ENCODE measurements at regions not wholly inside any gene's neighbourhood (a gene's known extent, or its start where the extent isn't known, plus 50 kb on each side); places are given as distances from the start of the nearest gene placed in this dataset.

- DNase-seq (no peak), ATAC-seq (no peak)
- Histone ChIP-seq H3K4me1 (no peaks in the 10 kb centered on the region), H3K9me3 (no peaks in the 10 kb centered on the region), H3K27me3 (no peaks in the 10 kb centered on the region), H3K27ac (no peak overlapping the region), H3K36me3 (no peaks in the 10 kb centered on the region), H3K4me3 (no peak overlapping the region)
- no peak for TF ChIP-seq POLR2A (IDR thresholded peaks at IDR 0.05)
- no peak for TF ChIP-seq CTCF (IDR thresholded peaks at IDR 0.05)
- 0 to 74% (median 39%) methylated on average over 1 of the region's 1 CpG for WGBS, 4 donors
- intact Hi-C loops (cut with DNase I) = no loop called here
Measured at GRCh38 chr4:74583089-74583700, 138.3 kb downstream of the AREG start.

- no peaks in the 10 kb centered on the region for H3K36me3 ChIP-seq
- H3K4me1 ChIP-seq = no peaks in the 10 kb centered on the region
- H3K27me3 ChIP-seq = no peaks in the 10 kb centered on the region
- no peak overlapping the region for H3K27ac ChIP-seq
- TF ChIP-seq POLR2A (IDR thresholded peaks at IDR 0.05) (no peak), CTCF (IDR thresholded peaks at IDR 0.05) (no peak)
- no peaks in the 10 kb centered on the region for H3K9me3 ChIP-seq
- no peak overlapping the region for H3K4me3 ChIP-seq
- intact Hi-C loops (cut with DNase I) = no loop called here
- DNase-seq (no peak), ATAC-seq (no peak)
Measured at GRCh38 chr4:74583757-74584156, 138.8 kb downstream of the AREG start.

GRCh38 chr4:74588350-74588749 lies 143.4 kb downstream of the AREG start:
- WGBS, 4 donors = 88 to 95% (median 94%) methylated on average over 5 of the region's 5 CpGs
- H3K9me3 ChIP-seq = no peaks in the 10 kb centered on the region
- no peak overlapping the region for H3K27ac ChIP-seq
- H3K36me3 ChIP-seq = no peaks in the 10 kb centered on the region
- H3K27me3 ChIP-seq = no peaks in the 10 kb centered on the region
- H3K4me3 ChIP-seq = no peak overlapping the region
- no peak for ATAC-seq
- H3K4me1 ChIP-seq = no peaks in the 10 kb centered on the region
- TF ChIP-seq CTCF (IDR thresholded peaks at IDR 0.05) (no peak), POLR2A (IDR thresholded peaks at IDR 0.05) (no peak)
- DNase-seq = no peak
- intact Hi-C loops (cut with DNase I) = no loop called here

GRCh38 chr4:74590476-74590875 lies 145.5 kb downstream of the AREG start:
- DNase-seq (no peak), ATAC-seq (no peak)
- no peaks in the 10 kb centered on the region for H3K27me3 ChIP-seq
- no peaks in the 10 kb centered on the region for H3K9me3 ChIP-seq
- intact Hi-C loops (cut with DNase I) = no loop called here
- no peak overlapping the region for H3K4me3 ChIP-seq
- TF ChIP-seq POLR2A (IDR thresholded peaks at IDR 0.05) = no peak
- TF ChIP-seq CTCF (IDR thresholded peaks at IDR 0.05) = no peak
- H3K27ac ChIP-seq = no peak overlapping the region
- no peaks in the 10 kb centered on the region for H3K4me1 ChIP-seq
- H3K36me3 ChIP-seq = no peaks in the 10 kb centered on the region

Measured in heart left ventricle (tissue), 16 donors.